Body of pancreas (tissue), 4 donors: ENCODE measurements at regions not wholly inside any gene's neighbourhood (a gene's known extent, or its start where the extent isn't known, plus 50 kb on each side); places are given as distances from the start of the nearest gene placed in this dataset.
"Not testable (repeated sequence)": the region's sequence is repeated elsewhere in the genome, so short reads cannot be mapped to it uniquely, and the experiment has no call there.

Experiments used
- POLR2A ChIP-seq, 3 donors: fragments of 450-650 bp; IDR thresholded peaks; one replicate each; pipeline ENCODE4 v1.6.1; 2016; ENCODE audit warnings: antibody characterized with exemption in 3 of 3, mild to moderate bottlenecking in 2 of 3
- TF ChIP-seq, protein P1 (sequence below), 7 experiments: fragments of 450-650 bp in 4 of 7; fragments of 200-600 bp in 3 of 7; sonication (generic) in 3 of 7; IDR thresholded peaks; one replicate each; pipeline ENCODE4 v1.5.1; 2016 to 2019; ENCODE audit warnings: antibody characterized with exemption in 7 of 7

DNA sequence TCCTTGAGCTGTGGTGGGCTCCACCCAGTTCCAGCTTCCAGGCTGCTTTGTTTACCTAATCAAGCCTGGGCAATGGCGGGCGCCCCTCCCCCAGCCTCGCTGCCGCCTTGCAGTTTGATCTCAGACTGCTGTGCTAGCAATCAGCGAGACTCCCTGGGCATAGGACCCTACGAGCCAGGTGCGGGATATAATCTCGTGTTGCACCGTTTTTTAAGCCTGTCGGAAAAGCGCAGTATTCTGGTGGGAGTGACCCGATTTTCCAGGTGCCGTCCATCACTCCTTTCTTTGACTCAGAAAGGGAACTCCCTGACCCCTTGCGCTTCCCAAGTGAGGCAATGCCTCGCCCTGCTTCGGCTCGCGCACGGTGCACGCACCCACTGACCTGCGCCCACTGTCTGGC is 133.0 kb upstream of the TCF4 start:
- TF ChIP-seq, protein P1, sequence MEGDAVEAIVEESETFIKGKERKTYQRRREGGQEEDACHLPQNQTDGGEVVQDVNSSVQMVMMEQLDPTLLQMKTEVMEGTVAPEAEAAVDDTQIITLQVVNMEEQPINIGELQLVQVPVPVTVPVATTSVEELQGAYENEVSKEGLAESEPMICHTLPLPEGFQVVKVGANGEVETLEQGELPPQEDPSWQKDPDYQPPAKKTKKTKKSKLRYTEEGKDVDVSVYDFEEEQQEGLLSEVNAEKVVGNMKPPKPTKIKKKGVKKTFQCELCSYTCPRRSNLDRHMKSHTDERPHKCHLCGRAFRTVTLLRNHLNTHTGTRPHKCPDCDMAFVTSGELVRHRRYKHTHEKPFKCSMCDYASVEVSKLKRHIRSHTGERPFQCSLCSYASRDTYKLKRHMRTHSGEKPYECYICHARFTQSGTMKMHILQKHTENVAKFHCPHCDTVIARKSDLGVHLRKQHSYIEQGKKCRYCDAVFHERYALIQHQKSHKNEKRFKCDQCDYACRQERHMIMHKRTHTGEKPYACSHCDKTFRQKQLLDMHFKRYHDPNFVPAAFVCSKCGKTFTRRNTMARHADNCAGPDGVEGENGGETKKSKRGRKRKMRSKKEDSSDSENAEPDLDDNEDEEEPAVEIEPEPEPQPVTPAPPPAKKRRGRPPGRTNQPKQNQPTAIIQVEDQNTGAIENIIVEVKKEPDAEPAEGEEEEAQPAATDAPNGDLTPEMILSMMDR (IDR thresholded peaks at IDR 0.05): not testable (repeated sequence)
- not testable (repeated sequence) for TF ChIP-seq POLR2A (IDR thresholded peaks at IDR 0.05)
